GM19438 (cell line): ENCODE measurements at regions not wholly inside any gene's neighbourhood (a gene's known extent, or its start where the extent isn't known, plus 50 kb on each side); places are given as distances from the start of the nearest gene placed in this dataset.

Experiments used
- ATAC-seq: cut with Tn5 transposase; IDR thresholded peaks from one replicate; pipeline ENCODE4 v1.9.1; 2021; ENCODE audit warnings: low read depth; ENCODE audit not compliant: unreplicated experiment

DNA sequence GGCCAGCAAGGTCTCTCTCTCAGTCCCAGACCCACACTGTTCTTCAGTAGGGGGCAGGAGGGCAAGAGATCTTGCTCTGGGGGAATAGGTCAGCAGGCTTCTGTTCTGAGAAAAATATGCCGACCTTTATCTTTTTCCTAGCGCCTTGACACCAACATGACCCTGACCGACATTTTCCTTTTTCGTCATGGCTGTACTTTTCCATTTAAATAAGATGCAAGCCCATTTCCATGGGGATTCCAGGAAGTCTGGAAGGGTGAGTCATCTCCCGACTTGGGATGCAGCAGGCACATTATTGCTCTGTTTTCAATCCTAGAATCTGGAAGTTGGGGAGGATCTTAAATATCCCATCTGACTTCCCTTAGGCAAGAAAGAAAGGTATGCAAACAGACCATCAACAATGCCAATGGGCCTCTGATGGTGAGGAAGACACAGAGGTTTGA, 261.5 kb upstream of the LRTM1 start:
- ATAC-seq, result no peak

GRCh38 chr3:55185380-55185779, 257.5 kb upstream of the LRTM1 start:
- no peak for ATAC-seq

GRCh38 chr3:55183201-55183600, 255.3 kb upstream of the LRTM1 start:
- ATAC-seq, result no peak

GRCh38 chr3:55180936-55181535, 253.2 kb upstream of the LRTM1 start:
- ATAC-seq, result no peak

- ATAC-seq, result no peak
Observed at GRCh38 chr3:55180161-55180560, 252.3 kb upstream of the LRTM1 start.

DNA sequence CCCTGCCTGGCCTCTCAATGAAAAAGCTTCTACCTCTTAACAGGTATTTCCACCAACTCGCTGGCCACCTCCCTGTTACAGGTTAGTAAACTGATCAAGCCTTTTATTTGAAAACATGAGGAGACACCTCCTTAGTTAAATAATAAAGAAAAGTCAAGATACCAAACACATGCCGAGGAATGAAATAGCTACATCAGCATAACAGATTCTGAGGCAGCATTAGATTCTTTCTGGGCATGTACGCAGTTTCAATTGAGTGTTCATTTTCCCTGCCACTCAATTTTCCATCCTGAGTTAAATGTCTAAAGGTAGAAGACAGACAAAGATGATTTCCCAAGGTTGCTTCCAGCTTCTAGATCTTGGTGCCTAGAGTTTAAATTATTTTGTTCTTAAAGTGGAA, 250.5 kb upstream of the LRTM1 start:
- ATAC-seq, result no peak

DNA sequence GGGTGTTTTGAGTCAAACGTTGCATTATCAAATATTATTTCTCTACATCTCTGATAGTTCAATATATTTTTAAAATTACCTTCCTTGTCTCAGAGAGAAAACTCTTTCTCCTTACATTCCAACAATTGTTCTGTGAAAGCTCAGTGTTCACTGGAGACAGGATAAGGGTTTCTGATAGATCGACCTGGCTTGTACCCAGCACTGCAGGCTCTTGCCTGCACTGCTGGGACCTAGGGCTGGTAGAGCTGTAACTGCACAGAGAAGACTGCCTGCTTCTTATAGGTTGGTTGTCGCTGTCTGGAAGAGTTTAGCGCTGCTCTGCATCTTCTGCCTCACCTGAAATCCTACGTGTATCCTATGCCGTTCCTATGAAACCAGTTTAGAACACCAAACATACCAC, 249.9 kb upstream of the LRTM1 start:
- ATAC-seq, result no peak

DNA sequence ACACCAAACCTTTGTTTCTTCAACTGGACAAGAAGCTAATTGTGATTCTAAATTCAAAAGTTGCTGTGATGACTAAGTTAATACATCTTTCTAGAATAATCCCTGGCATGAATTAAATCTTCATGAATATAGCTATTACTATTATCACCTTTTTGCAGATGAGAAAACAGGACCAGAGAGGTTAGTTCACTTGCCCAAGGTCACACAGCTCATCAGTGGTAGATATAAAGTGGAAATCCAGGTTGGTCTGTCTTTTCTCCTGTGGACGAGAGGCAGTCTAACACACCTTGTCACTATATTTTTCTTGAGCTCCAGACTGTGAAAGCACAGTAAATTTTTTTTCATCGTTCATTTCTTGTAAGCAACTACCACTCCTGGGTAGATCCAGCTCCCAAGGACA, 247.6 kb upstream of the LRTM1 start:
- ATAC-seq, result no peak

DNA sequence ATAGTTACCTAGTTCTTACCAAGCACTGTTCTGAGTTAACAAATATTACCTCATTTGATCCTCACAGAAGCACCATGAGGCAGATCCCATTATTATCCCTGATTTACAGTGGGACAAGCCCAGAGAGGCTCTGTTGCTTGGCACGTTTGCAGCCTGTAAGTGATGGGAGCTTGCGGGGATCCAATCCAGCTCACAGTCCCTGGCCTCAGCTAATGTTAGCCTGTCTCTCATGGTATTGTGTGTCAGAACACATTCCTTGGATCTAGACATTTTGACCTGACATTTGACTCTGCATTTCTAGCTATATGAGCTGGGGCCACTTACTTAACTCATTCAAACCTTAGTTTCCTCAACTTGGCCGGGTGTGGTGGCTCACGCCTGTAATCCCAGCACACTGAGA, 246.9 kb upstream of the LRTM1 start:
- no peak for ATAC-seq

DNA sequence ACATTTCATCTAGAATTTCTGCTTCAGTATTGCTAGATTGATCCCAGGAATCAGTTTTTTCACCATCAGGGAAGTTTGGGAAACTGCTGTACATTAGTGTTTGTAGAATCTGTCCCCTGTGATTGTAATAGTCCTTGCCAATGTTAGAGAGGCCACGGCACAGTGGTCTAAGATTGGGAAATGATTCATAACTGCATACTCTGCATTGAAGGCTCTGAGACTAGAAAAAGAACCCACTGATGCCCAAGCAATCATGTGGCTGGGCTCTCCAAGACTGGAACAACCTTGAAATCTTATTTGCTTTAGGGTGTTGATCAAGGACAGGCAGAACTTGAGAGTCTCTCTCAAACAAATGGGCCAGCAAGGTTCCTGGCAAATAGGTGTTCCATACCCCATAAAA, 245.6 kb upstream of the LRTM1 start:
- ATAC-seq, result no peak

- ATAC-seq, result no peak
Observed at GRCh38 chr3:55172913-55173312, 245.1 kb upstream of the LRTM1 start.

DNA sequence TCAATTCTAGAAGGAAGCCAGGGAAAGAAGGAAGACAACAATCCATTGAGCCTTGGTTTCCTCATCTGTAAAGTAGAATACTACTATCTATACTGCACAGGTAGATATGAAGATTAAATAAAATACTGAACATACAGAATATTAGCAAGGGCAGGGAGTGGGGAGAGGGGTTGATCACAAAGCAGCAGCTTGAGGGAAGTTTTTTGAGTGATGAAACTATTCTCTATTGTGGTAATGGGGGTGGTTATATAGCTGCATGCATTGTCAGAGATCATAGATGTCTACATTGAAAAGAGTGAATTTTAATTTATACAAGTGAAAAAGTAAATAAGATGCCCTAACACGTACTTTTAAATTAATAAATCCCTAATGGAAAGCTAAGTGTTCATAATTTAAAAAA, 242.6 kb upstream of the LRTM1 start:
- no peak for ATAC-seq

GRCh38 chr3:55169608-55170072, 241.8 kb upstream of the LRTM1 start:
- ATAC-seq, result no peak

DNA sequence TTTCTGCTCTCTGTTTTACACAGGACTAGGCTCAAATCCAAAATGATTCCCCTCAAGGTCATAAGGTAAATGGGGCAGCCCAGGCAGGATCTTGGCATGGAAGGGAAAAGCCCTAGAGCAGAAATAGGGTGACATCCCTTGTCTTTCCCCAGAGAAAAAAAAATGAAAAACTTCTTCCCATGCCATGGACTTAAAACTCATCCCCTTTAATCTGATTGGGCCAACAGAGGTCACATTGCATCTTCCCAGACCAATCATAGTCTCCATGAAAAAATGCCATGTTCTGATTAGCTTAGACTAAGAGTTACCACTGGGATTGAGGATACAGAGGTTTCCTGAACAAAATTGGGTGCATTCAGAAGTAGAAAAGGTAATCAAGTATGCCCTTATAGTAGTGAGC, 241.3 kb upstream of the LRTM1 start:
- ATAC-seq, result no peak

GRCh38 chr3:55167586-55168317, 239.9 kb upstream of the LRTM1 start:
- no peak for ATAC-seq

DNA sequence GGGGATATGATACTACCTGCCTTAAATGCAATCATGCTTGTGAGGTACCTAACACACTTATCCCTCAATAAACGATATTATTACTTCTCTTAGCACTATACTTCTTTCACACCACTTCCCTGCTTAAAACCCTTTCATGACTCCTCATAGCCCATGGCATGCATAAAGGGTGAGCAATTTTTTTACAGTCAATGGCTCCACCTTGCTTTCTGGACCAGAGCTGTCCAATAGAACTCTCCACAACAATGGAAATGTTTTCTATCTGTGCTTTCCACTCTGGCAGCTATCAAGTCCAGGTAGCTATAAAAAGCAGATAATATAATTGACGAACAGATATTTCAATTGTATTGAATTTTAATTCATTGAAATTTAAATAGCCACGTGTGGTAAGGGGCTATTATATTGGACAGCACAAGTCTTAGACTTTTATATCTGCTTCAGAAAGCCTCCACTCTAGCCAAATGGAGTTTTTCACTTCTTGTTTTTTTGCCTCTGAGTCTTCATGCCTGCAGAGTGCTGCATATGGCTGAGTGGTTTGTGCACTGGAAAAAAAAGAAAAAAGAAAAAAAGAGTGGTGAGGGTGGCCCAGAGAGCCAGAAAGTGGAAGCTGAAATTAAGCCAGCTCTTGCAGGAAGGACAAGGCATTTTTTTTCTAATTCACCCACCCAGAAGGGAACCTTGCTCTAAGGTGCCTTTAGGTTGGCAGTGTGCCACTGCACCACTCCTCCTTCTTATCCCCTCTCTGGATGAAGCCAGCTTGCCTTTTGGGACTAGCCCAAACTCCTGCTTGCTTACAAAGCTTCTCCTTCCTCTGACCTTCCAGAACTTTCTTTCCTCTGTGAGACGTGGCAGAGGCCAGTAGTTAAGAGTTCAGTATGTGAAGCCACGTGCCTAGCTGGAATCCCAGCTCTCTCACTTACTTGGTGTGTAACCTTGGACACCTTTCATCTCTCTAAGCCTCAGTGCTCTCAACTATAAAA, 239.0 kb upstream of the LRTM1 start:
- no peak for ATAC-seq

DNA sequence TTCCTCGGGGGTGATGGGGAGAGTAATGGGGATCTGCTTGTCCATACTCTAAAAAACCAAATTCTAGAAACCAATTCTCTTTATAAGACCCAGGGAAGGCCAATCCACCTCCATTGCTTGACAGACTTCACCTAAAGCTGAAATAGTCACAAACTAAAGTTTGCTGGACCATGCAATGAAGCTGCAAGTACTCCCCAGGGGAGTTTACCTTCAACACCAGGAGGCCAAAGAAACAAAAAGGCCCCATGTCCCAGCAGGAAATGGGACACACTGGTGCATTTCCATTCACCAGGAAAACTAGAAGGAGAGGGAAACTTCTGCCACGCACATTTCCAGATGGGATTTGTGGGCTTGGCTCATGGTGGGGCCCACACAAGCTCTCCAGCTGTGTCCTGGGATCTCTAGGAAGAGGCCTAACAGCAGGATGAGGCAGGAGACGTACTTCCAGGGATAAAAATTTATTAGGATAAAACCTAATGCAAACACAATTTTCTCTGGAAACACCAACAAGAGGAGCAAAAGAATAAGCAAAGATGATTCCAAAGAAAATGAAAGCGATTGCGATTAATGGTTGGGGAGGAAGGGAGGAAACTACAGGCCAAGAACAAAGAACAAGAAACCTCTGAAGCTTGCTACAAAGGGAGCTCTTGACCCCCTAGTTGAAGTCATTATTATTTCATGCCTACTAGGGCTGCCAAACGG, 238.0 kb upstream of the LRTM1 start:
- ATAC-seq, result no peak

- ATAC-seq, result no peak
Observed at GRCh38 chr3:55165278-55165677, 237.4 kb upstream of the LRTM1 start.

- ATAC-seq, result no peak
Observed at GRCh38 chr3:55164876-55165275, 237.0 kb upstream of the LRTM1 start.

GRCh38 chr3:55164191-55164590, 236.3 kb upstream of the LRTM1 start:
- ATAC-seq, result no peak

- ATAC-seq, result no peak
Observed at GRCh38 chr3:55163421-55163820, 235.6 kb upstream of the LRTM1 start.
